ENCODE measurements at regions not wholly inside any gene's neighbourhood (a gene's known extent, or its start where the extent isn't known, plus 50 kb on each side); places are given as distances from the start of the nearest gene placed in this dataset.

DNA sequence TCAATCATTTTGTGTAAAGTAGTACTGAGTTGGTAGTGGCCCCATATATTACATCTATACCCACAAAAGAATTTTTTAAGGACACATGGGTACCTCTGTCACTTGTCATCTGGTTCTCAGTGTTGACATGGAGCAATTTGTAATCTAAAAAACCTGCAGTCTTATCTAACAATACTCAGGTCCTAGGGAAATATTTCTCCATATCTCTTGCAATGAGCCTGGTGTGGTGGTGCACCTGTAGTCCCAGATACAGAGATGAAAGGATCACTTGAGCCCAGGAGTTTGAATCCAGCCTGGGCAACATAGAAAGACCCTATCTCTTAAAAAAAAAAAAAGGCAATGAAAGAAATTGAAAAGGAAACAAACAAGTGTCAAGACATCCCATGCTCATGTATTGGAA is 70.7 kb upstream of the ZNF30 start:
- no peaks in the 10 kb centered on the region for H3K36me3 ChIP-seq (ENCODE audit: low read depth)
- CTCF ChIA-PET = no interaction called here
- POLR2A ChIA-PET (ENCODE audit: unreplicated experiment) = no interaction called here

DNA sequence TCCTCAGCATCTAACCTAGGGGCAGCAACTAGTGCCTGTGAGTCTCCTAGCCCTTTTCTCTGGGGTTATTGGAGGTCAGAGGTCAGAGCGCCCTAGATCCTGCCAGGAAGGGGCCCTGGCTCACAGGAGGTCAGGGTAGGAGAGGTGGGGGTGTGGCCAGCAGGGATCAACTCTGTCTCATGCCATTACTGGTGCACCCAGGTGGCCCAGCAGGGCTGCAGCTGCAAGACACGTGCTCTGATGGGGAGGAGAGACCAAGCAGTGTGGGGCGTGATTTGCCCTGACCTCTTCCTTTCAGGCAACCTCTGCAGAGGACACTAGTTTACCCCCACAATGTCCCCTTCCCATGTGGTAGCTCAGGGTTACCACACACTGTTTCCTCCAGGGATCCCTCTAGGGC is 73.3 kb upstream of the ZNF30 start:
- DNase-seq = no peak
- no peaks in the 10 kb centered on the region for H4K20me1 ChIP-seq (ENCODE audit: insufficient read depth)
- H3K9me3 ChIP-seq (ENCODE audit: insufficient read depth, low read depth) = no peaks in the 10 kb centered on the region; the same call in 1 of the 2 replicates
- no peaks in the 10 kb centered on the region for H3K9me2 ChIP-seq (ENCODE audit: insufficient read depth)
- peaks cover 97% of the 10 kb centered on the region for H3K27me3 ChIP-seq (ENCODE audit: insufficient read depth, low read depth)
- intact Hi-C loops (cut with micrococcal nuclease; ENCODE audit: unreplicated experiment) = no loop called here
- H3K36me3 ChIP-seq (ENCODE audit: low read depth) = no peaks in the 10 kb centered on the region
- BruUV-seq (replicated peaks) = no TSS peak
- CTCF ChIA-PET = no interaction called here
- no peak overlapping the region for H3K4me3 ChIP-seq
- POLR2A ChIA-PET (ENCODE audit: unreplicated experiment) = no interaction called here
- H2AFZ ChIP-seq = no peak overlapping the region
- no peak overlapping the region for H3K4me2 ChIP-seq
- no peak for TF ChIP-seq EZH2 (IDR thresholded peaks at IDR 0.05; ENCODE audit: low read depth)
- TF ChIP-seq, protein P1, sequence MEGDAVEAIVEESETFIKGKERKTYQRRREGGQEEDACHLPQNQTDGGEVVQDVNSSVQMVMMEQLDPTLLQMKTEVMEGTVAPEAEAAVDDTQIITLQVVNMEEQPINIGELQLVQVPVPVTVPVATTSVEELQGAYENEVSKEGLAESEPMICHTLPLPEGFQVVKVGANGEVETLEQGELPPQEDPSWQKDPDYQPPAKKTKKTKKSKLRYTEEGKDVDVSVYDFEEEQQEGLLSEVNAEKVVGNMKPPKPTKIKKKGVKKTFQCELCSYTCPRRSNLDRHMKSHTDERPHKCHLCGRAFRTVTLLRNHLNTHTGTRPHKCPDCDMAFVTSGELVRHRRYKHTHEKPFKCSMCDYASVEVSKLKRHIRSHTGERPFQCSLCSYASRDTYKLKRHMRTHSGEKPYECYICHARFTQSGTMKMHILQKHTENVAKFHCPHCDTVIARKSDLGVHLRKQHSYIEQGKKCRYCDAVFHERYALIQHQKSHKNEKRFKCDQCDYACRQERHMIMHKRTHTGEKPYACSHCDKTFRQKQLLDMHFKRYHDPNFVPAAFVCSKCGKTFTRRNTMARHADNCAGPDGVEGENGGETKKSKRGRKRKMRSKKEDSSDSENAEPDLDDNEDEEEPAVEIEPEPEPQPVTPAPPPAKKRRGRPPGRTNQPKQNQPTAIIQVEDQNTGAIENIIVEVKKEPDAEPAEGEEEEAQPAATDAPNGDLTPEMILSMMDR (conservative IDR thresholded peaks at IDR 0.05) = no peak
- H3F3A ChIP-seq (ENCODE audit: insufficient read depth, low read depth) = no peaks in the 10 kb centered on the region
- no peaks in the 10 kb centered on the region for H3K79me2 ChIP-seq (ENCODE audit: low read depth)
- H3K4me1 ChIP-seq (replicated peaks; ENCODE audit: insufficient read depth) = no peaks in the 10 kb centered on the region
- H3K27ac ChIP-seq = no peak overlapping the region

More for the DNA sequence above, 70.7 kb upstream of the ZNF30 start:
- Histone ChIP-seq H2AFZ (no peak overlapping the region), H3K4me1 (replicated peaks; ENCODE audit: insufficient read depth) (no peaks in the 10 kb centered on the region), H3K9me3 (ENCODE audit: insufficient read depth, low read depth) (no peaks in the 10 kb centered on the region; the same call in 1 of the 2 replicates), H3K79me2 (ENCODE audit: low read depth) (no peaks in the 10 kb centered on the region), H3K27me3 (ENCODE audit: insufficient read depth, low read depth) (peaks cover 86% of the 10 kb centered on the region), H3K4me2 (no peak overlapping the region), H3K9me2 (ENCODE audit: insufficient read depth) (no peaks in the 10 kb centered on the region), H3K4me3 (no peak overlapping the region), H4K20me1 (ENCODE audit: insufficient read depth) (no peaks in the 10 kb centered on the region), H3K27ac (no peak overlapping the region), H3F3A (ENCODE audit: insufficient read depth, low read depth) (no peaks in the 10 kb centered on the region)
- no TSS peak for BruUV-seq (replicated peaks)
- intact Hi-C loops (cut with micrococcal nuclease; ENCODE audit: unreplicated experiment) = no loop called here
- DNase-seq = no peak
- no peak for TF ChIP-seq EZH2 (IDR thresholded peaks at IDR 0.05; ENCODE audit: low read depth)
- TF ChIP-seq, protein P1 (conservative IDR thresholded peaks at IDR 0.05) = no peak

GRCh38 chr19:34852669-34853068 is 74.0 kb upstream of the ZNF30 start:
- POLR2A ChIA-PET (ENCODE audit: unreplicated experiment) = no interaction called here
- Histone ChIP-seq H3K9me3 (ENCODE audit: insufficient read depth, low read depth) (no peaks in the 10 kb centered on the region; the same call in 1 of the 2 replicates), H3K79me2 (ENCODE audit: low read depth) (no peaks in the 10 kb centered on the region), H3K27ac (no peak overlapping the region), H2AFZ (no peak overlapping the region), H3K9me2 (ENCODE audit: insufficient read depth) (no peaks in the 10 kb centered on the region), H3K4me1 (replicated peaks; ENCODE audit: insufficient read depth) (no peaks in the 10 kb centered on the region), H3K4me3 (no peak overlapping the region), H3K4me2 (no peak overlapping the region), H3F3A (ENCODE audit: insufficient read depth, low read depth) (no peaks in the 10 kb centered on the region), H4K20me1 (ENCODE audit: insufficient read depth) (no peaks in the 10 kb centered on the region), H3K36me3 (ENCODE audit: low read depth) (no peaks in the 10 kb centered on the region), H3K27me3 (ENCODE audit: insufficient read depth, low read depth) (peaks cover 98% of the 10 kb centered on the region)
- no TSS peak for BruUV-seq (replicated peaks)
- DNase-seq = no peak
- intact Hi-C loops (cut with micrococcal nuclease; ENCODE audit: unreplicated experiment) = no loop called here
- TF ChIP-seq EZH2 (IDR thresholded peaks at IDR 0.05; ENCODE audit: low read depth) = no peak
- CTCF ChIA-PET = no interaction called here

GRCh38 chr19:34851277-34851804 is 75.4 kb upstream of the ZNF30 start:
- H3K9me2 ChIP-seq (ENCODE audit: insufficient read depth) = no peaks in the 10 kb centered on the region
- H3K4me3 ChIP-seq = no peak overlapping the region
- TF ChIP-seq, protein P1 (conservative IDR thresholded peaks at IDR 0.05) = no peak; the same call in 1 of the 2 replicates
- no peak for TF ChIP-seq EZH2 (IDR thresholded peaks at IDR 0.05; ENCODE audit: low read depth)
- H3K4me2 ChIP-seq = no peak overlapping the region
- no peaks in the 10 kb centered on the region for H3K9me3 ChIP-seq (ENCODE audit: insufficient read depth, low read depth)
- H4K20me1 ChIP-seq (ENCODE audit: insufficient read depth) = no peaks in the 10 kb centered on the region
- no peaks in the 10 kb centered on the region for H3K4me1 ChIP-seq (replicated peaks; ENCODE audit: insufficient read depth)
- no peak for DNase-seq
- H3K79me2 ChIP-seq (ENCODE audit: low read depth) = no peaks in the 10 kb centered on the region
- H3F3A ChIP-seq (ENCODE audit: insufficient read depth, low read depth) = no peaks in the 10 kb centered on the region
- ChIA-PET CTCF (no interaction called here), POLR2A (ENCODE audit: unreplicated experiment) (no interaction called here)
- no peak overlapping the region for H3K27ac ChIP-seq
- H3K36me3 ChIP-seq (ENCODE audit: low read depth) = no peaks in the 10 kb centered on the region
- H3K27me3 ChIP-seq (ENCODE audit: insufficient read depth, low read depth) = peaks cover 97% of the 10 kb centered on the region
- no peak overlapping the region for H2AFZ ChIP-seq
- intact Hi-C loops (cut with micrococcal nuclease; ENCODE audit: unreplicated experiment) = no loop called here
- BruUV-seq (replicated peaks) = no TSS peak

Measured in PC-9 (cell line).